IMR-90 (cell line): ENCODE measurements at regions not wholly inside any gene's neighbourhood (a gene's known extent, or its start where the extent isn't known, plus 50 kb on each side); places are given as distances from the start of the nearest gene placed in this dataset.

Experiments
- POLR2A ChIP-seq: IDR thresholded peaks from 2 replicates; pipeline ENCODE4 v1.6.1; 2012; ENCODE audit warnings: mild to moderate bottlenecking, low read depth, low read length
- RAD21 ChIP-seq: IDR thresholded peaks from 2 replicates; pipeline ENCODE4 v1.6.1; 2012; ENCODE audit warnings: low read length, improper control_type of control experiment
- RFX5 ChIP-seq: IDR thresholded peaks from 2 replicates; pipeline ENCODE4 v1.8.0; 2012; ENCODE audit warnings: low read depth, mild to moderate bottlenecking, low read length, moderate library complexity
- SMC3 ChIP-seq: fragments of 150-350 bp; IDR thresholded peaks from 2 replicates; pipeline ENCODE4 v1.6.1; 2016; ENCODE audit warnings: low read depth, mild to moderate bottlenecking, antibody characterized with exemption, low read length, moderate library complexity
- TF ChIP-seq, protein P1 (sequence below): conservative IDR thresholded peaks from 2 replicates; pipeline ENCODE4 v1.5.1; 2012; ENCODE audit warnings: mild to moderate bottlenecking, low read depth, low read length, improper control_type of control experiment

DNA sequence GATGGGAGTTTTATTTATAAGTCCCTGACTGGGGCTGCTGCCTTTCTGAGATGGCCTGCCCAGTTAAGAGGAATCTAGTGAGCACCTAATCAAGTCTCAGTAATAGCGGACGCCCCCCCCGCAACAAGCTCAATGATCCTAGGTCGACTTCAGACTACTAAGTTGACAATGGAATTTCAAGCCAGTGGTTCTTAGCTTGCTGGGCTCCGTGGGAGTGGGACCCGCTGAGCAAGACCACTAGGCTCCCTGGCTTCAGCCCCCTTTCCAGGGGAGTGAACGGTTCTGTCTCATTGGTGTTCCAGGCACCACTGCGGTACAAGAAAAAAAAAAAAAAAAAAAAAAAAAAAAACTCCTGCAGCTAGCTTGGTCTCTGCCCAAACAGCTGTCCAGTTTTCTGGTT is 156.8 kb upstream of the CARD18 start:
- no peak for TF ChIP-seq RFX5
- TF ChIP-seq SMC3, result no peak
- TF ChIP-seq, protein P1, sequence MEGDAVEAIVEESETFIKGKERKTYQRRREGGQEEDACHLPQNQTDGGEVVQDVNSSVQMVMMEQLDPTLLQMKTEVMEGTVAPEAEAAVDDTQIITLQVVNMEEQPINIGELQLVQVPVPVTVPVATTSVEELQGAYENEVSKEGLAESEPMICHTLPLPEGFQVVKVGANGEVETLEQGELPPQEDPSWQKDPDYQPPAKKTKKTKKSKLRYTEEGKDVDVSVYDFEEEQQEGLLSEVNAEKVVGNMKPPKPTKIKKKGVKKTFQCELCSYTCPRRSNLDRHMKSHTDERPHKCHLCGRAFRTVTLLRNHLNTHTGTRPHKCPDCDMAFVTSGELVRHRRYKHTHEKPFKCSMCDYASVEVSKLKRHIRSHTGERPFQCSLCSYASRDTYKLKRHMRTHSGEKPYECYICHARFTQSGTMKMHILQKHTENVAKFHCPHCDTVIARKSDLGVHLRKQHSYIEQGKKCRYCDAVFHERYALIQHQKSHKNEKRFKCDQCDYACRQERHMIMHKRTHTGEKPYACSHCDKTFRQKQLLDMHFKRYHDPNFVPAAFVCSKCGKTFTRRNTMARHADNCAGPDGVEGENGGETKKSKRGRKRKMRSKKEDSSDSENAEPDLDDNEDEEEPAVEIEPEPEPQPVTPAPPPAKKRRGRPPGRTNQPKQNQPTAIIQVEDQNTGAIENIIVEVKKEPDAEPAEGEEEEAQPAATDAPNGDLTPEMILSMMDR, result no peak
- no peak for TF ChIP-seq RAD21
- TF ChIP-seq POLR2A, result no peak
